ENCODE measurements at regions not wholly inside any gene's neighbourhood (a gene's known extent, or its start where the extent isn't known, plus 50 kb on each side); places are given as distances from the start of the nearest gene placed in this dataset.

DNA sequence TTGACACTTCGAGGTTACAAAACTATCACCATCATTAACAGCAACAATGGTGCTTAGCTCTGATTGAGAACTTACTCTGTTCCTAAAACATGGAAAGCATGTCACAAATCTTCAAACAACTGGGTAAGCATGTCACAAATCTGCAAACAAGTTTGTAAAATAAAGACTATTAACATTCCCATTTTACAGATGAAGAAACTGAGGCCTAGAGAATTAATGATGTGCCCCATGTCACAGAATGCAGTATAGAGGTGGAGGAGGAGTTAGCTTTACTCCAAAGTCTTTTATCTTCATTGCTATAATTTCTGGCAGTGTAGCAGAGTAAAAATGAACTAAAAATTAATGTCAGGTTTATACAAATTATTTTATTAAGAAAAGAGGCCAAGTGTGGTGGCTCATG lies 73.4 kb downstream of the NR2F2 start:
- TF ChIP-seq, protein P1, sequence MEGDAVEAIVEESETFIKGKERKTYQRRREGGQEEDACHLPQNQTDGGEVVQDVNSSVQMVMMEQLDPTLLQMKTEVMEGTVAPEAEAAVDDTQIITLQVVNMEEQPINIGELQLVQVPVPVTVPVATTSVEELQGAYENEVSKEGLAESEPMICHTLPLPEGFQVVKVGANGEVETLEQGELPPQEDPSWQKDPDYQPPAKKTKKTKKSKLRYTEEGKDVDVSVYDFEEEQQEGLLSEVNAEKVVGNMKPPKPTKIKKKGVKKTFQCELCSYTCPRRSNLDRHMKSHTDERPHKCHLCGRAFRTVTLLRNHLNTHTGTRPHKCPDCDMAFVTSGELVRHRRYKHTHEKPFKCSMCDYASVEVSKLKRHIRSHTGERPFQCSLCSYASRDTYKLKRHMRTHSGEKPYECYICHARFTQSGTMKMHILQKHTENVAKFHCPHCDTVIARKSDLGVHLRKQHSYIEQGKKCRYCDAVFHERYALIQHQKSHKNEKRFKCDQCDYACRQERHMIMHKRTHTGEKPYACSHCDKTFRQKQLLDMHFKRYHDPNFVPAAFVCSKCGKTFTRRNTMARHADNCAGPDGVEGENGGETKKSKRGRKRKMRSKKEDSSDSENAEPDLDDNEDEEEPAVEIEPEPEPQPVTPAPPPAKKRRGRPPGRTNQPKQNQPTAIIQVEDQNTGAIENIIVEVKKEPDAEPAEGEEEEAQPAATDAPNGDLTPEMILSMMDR (IDR thresholded peaks at IDR 0.05; ENCODE audit: low read depth, low read length), result no peak
- no peak for DNase-seq (ENCODE audit: extremely low read depth, low read depth)

- DNase-seq (ENCODE audit: extremely low read depth, low read depth), result no peak
- TF ChIP-seq, protein P1 (IDR thresholded peaks at IDR 0.05; ENCODE audit: low read depth, low read length), result no peak
These were observed 74.1 kb downstream of the NR2F2 start for GRCh38 chr15:96404560-96404959.

DNA sequence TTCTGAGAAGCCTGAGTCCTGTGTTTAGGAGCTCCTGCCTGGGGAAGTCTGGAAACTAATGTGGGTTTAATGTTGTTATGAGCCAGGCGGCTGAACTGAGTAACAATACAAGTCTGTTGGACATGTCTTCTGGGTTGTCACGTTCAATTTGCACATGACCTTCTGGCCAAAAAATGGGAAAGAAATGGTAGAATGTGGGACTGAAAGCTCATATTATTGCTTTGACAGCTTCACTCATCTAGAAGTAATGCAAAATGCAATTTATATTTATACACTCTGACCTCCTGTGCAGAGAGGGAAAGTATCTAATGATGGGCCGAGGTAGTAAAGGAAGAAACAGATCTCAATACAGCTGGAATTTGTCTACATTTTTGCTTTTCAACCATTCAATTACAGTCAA lies 75.8 kb downstream of the NR2F2 start:
- TF ChIP-seq, protein P1 (IDR thresholded peaks at IDR 0.05; ENCODE audit: low read depth, low read length), result no peak
- DNase-seq (ENCODE audit: extremely low read depth, low read depth), result no peak

- TF ChIP-seq, protein P1 (IDR thresholded peaks at IDR 0.05; ENCODE audit: low read depth, low read length), result no peak
- DNase-seq (ENCODE audit: extremely low read depth, low read depth), result no peak
These were observed 76.2 kb downstream of the NR2F2 start for GRCh38 chr15:96406701-96407100.

GRCh38 chr15:96407482-96407881 lies 77.0 kb downstream of the NR2F2 start:
- no peak for DNase-seq (ENCODE audit: extremely low read depth, low read depth)
- TF ChIP-seq, protein P1 (IDR thresholded peaks at IDR 0.05; ENCODE audit: low read depth, low read length), result no peak

- no peak for DNase-seq (ENCODE audit: extremely low read depth, low read depth)
These were observed 78.2 kb downstream of the NR2F2 start for GRCh38 chr15:96408591-96409183.

More at GRCh38 chr15:96408591-96409183, 78.2 kb downstream of the NR2F2 start:
- TF ChIP-seq, protein P1 (IDR thresholded peaks at IDR 0.05; ENCODE audit: low read depth, low read length), result no peak

Measured in AG09319 (cell line).